HG03045 (cell line): ENCODE measurements at regions not wholly inside any gene's neighbourhood (a gene's known extent, or its start where the extent isn't known, plus 50 kb on each side); places are given as distances from the start of the nearest gene placed in this dataset.
"Not testable (repeated sequence)": the region's sequence is repeated elsewhere in the genome, so short reads cannot be mapped to it uniquely, and the experiment has no call there.

ENCODE experiments used
- ATAC-seq: cut with Tn5 transposase; IDR thresholded peaks from one replicate; pipeline ENCODE4 v1.9.1; 2021; ENCODE audit warnings: mild to moderate bottlenecking, moderate library complexity; ENCODE audit not compliant: unreplicated experiment

DNA sequence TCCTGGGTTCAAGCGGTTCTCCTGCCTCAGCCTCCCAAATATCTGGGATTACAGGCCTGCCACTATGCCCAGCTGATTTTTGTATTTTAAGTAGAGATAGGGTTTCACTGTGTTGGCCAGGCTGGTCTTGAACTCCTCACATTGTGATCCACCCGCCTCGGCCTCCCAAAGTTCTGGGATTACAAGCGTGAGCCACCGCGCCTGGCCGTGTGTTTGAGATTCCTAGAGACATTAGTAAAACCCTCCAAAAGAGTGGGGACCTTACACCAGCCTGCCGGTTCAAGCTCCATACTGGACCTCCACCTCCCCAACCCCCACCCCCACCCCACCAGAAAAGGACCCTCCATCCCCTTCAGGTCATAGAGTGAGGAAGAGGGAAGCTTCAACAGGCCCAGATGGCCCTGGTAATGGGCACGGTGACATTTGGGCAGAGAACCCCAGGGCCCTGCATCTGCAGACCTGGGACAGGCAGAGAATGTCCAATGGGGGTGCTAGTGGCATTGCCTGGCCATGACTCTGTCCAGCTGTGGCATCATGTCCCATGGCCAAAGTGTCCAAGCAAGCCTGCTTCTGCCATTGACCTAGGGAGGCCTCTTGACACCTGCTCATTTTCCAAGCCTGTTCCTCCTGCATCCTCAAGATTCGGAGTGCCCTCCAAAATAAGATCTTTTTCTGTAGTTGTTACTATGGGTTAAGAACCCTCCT is 108.9 kb upstream of the KLF13 start:
- no peak for ATAC-seq

- ATAC-seq: no peak
Observed at GRCh38 chr15:31219221-31219620, 107.4 kb upstream of the KLF13 start.

DNA sequence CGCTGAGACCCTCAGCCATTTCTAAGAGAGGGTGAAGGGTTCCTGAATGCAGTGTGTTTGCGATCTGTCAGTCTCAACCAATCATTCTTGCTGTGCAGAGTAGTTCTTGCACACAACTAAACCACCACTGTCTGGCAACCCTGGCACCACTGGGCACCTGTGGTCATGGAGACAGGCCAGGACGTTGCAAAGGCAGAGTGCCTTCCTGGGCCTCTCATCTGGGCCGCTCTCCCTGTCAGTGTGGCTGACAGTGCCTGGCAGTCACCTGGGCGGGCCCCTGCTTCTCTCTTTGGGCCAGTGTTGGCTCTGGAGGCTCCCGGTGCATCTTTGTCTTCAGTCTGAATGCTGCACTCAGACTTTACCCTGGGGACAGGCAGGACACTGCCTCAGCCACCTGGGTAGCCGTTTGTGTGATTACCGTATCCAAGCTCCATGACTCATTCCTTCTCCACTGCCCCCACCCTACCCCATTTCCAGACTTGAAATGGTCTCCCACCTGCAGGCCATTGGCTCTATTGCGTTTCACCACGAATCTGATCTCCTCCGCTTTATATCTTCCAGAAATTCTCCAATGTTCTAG is 104.6 kb upstream of the KLF13 start:
- ATAC-seq: no peak

- ATAC-seq: no peak
Observed at GRCh38 chr15:31222773-31223341, 103.8 kb upstream of the KLF13 start.

GRCh38 chr15:31223478-31224350 is 102.9 kb upstream of the KLF13 start:
- ATAC-seq: no peak

- ATAC-seq: not testable (repeated sequence)
Observed at GRCh38 chr15:31224661-31225060, 102.0 kb upstream of the KLF13 start.

GRCh38 chr15:31225356-31225955 is 101.2 kb upstream of the KLF13 start:
- ATAC-seq: no peak

DNA sequence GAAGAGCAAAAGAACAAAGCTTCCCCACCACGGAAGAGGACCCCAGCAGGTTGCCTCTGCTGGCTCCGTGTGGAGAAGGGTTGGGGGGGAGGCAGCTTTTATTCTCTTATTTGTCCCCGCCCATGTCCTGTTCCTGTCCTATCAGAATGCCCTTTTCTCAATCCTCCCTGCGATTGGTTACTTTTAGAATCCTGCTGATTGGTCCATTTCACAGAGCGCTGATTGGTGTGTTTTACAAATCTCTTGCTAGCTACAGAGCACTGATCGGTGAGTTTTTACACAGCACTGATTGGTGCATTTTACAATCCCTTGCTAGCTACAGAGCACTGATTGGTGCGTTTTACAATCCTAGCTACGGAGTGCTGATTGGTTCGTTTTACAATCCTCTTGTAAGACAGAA is 100.6 kb upstream of the KLF13 start:
- ATAC-seq: no peak

- ATAC-seq: no peak
Observed at GRCh38 chr15:31227235-31227634, 99.4 kb upstream of the KLF13 start.

GRCh38 chr15:31228011-31228484 is 98.6 kb upstream of the KLF13 start:
- no peak for ATAC-seq

GRCh38 chr15:31228980-31229826 is 97.4 kb upstream of the KLF13 start:
- peak; percentile 70 for ATAC-seq

DNA sequence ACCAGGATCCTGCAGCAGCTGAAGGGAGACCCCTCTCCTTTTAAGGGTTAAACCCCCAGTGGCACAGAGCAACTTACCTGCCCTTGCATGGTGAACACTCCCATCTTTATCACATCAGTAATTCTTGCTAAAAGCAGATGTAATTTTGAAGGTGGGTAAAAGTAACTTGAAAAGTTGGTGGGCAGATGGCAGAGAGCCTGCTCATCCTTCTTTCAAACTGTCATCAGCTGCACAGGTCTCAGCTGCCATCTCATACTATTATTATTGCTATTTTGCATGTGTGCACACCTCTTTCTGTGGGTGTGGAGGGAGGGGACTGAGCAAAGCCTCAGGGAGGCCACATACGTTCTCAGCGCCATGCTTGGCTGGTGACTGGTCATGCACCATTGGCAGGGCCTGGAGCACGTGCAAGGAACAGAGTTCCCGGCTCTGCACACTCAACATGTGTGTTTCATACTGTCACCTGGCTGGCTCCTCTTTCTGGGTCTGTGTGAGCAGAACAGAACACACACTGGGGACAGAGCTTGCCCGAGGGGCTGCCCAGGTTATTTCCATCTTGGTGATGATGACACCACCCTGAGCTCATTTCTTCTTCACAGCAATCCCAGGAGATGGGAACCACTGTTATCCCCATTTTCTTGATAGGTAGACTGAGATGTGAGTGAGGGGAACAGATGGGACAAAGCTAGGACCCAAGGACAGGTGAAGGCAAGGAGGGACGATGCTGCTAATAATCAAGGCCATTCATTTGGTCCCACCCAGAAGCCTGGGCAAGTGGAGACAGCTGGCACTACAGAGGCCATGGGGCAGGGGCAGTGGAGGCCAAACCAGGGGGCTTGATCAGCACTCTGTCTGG is 95.8 kb upstream of the KLF13 start:
- ATAC-seq: peak; percentile 77

DNA sequence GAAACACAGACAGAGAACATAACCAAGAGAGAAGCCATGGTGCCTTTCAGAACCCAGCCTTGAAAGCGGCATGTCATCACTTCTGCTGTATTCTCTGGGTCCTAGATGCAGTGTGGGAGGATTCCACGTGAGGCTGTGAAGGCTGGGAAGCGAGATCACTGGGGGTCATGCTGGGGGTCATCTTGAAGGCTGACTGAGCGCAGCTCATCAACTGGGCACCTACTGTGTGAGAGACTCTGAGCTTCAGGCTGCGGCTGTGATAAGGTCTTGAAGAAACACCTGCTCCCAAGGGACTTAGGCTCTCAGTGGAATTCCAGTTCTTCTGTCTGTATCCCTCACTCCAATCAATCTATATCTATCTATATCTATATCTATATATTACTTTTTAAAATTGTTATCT is 91.8 kb upstream of the KLF13 start:
- no peak for ATAC-seq

GRCh38 chr15:31235311-31236183 is 91.1 kb upstream of the KLF13 start:
- ATAC-seq: peak; percentile 50

- peak; percentile 55 for ATAC-seq
Observed at GRCh38 chr15:31236184-31237042, 90.2 kb upstream of the KLF13 start.

GRCh38 chr15:31237043-31237324 is 89.7 kb upstream of the KLF13 start:
- no peak for ATAC-seq

GRCh38 chr15:31238906-31239305 is 87.7 kb upstream of the KLF13 start:
- ATAC-seq: no peak
